ENCODE measurements at regions not wholly inside any gene's neighbourhood (a gene's known extent, or its start where the extent isn't known, plus 50 kb on each side); places are given as distances from the start of the nearest gene placed in this dataset.
"Not testable (repeated sequence)": the region's sequence is repeated elsewhere in the genome, so short reads cannot be mapped to it uniquely, and the experiment has no call there.

DNA sequence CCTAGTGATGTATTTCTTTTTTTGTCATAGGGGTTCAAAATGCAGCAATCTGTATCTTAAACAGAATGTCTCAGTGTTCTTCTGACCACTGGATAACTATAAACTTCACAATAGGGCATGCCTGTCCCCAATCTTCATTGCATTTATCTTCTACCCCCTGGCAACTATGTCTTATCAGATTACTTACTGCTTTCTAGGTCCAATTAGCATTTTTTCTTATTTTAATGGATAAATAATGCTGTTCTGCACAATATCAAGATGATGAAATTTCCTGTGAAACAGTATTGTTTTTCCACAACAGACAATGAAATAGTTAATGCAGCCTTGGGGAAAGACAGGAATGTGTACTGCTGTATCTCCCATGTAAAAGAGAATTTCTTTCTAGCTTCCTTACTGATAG, 432.1 kb downstream of the NSUN3 start:
- no peak overlapping the region for H2AFZ ChIP-seq (ENCODE audit: low read length)
- H3K14ac ChIP-seq (ENCODE audit: low read length) = no peak overlapping the region
- no peak overlapping the region for H2AK5ac ChIP-seq (ENCODE audit: low read depth, low read length)
- H3K4ac ChIP-seq (ENCODE audit: low read length) = no peak overlapping the region
- H3K4me2 ChIP-seq (ENCODE audit: insufficient read depth, low read length, poor library complexity, severe bottlenecking) = no peak overlapping the region
- no peaks in the 10 kb centered on the region for H3K27me3 ChIP-seq (ENCODE audit: control insufficient read depth in 3 of 3, insufficient read depth in 3 of 3, low read depth in 1 of 3, low read length in 3 of 3)
- no peak overlapping the region for H4K8ac ChIP-seq (ENCODE audit: low read depth, low read length)
- H2BK120ac ChIP-seq (ENCODE audit: low read depth, low read length) = no peak overlapping the region
- no peak overlapping the region for H2BK12ac ChIP-seq (ENCODE audit: low read length)
- no peak overlapping the region for H2BK5ac ChIP-seq (ENCODE audit: low read length)
- no peak for DNase-seq (ENCODE audit: low spot score)
- no peaks in the 10 kb centered on the region for H3K9me3 ChIP-seq (replicated peaks in 1 of 2; ENCODE audit: control insufficient read depth in 2 of 2, insufficient read depth in 1 of 2, low read depth in 1 of 2, low read length in 2 of 2)
- H3K18ac ChIP-seq (ENCODE audit: low read length) = no peak overlapping the region
- no peak overlapping the region for H2BK15ac ChIP-seq (ENCODE audit: low read length)
- H3K4me3 ChIP-seq (ENCODE audit: low read length in 2 of 2) = no peak overlapping the region
- no peak overlapping the region for H3K27ac ChIP-seq (replicated peaks; ENCODE audit: low read length)
- no peaks in the 10 kb centered on the region for H3K4me1 ChIP-seq (ENCODE audit: control insufficient read depth in 2 of 2, insufficient read depth in 1 of 2, low read depth in 1 of 2, low read length in 2 of 2)
- no peaks in the 10 kb centered on the region for H3K79me1 ChIP-seq (ENCODE audit: low read depth, low read length)
- no peak overlapping the region for H3K23ac ChIP-seq (ENCODE audit: low read depth, low read length, poor library complexity)
- H3K9ac ChIP-seq (ENCODE audit: low read depth, low read length, poor library complexity) = no peak overlapping the region
- H4K91ac ChIP-seq (ENCODE audit: low read depth, low read length, poor library complexity) = no peak overlapping the region
- H3K36me3 ChIP-seq (replicated peaks in 1 of 2; ENCODE audit: control insufficient read depth in 2 of 2, insufficient read depth in 2 of 2, low read length in 2 of 2) = no peaks in the 10 kb centered on the region

- Histone ChIP-seq H4K91ac (ENCODE audit: low read depth, low read length, poor library complexity) (no peak overlapping the region), H3K36me3 (replicated peaks in 1 of 2; ENCODE audit: control insufficient read depth in 2 of 2, insufficient read depth in 2 of 2, low read length in 2 of 2) (no peaks in the 10 kb centered on the region), H3K9me3 (replicated peaks in 1 of 2; ENCODE audit: control insufficient read depth in 2 of 2, insufficient read depth in 1 of 2, low read depth in 1 of 2, low read length in 2 of 2) (peaks cover 0 to 3% of the 10 kb centered on the region in 2 donors), H4K8ac (ENCODE audit: low read depth, low read length) (no peak overlapping the region), H2BK5ac (ENCODE audit: low read length) (no peak overlapping the region), H2AFZ (ENCODE audit: low read length) (no peak overlapping the region), H3K4ac (ENCODE audit: low read length) (no peak overlapping the region), H2BK15ac (ENCODE audit: low read length) (no peak overlapping the region), H3K9ac (ENCODE audit: low read depth, low read length, poor library complexity) (no peak overlapping the region), H2BK120ac (ENCODE audit: low read depth, low read length) (no peak overlapping the region), H3K14ac (ENCODE audit: low read length) (no peak overlapping the region), H3K4me3 (ENCODE audit: low read length in 2 of 2) (no peak overlapping the region), H3K4me1 (ENCODE audit: control insufficient read depth in 2 of 2, insufficient read depth in 1 of 2, low read depth in 1 of 2, low read length in 2 of 2) (no peaks in the 10 kb centered on the region), H3K4me2 (ENCODE audit: insufficient read depth, low read length, poor library complexity, severe bottlenecking) (no peak overlapping the region), H3K27ac (replicated peaks; ENCODE audit: low read length) (no peak overlapping the region), H3K18ac (ENCODE audit: low read length) (no peak overlapping the region), H3K79me1 (ENCODE audit: low read depth, low read length) (no peaks in the 10 kb centered on the region), H3K23ac (ENCODE audit: low read depth, low read length, poor library complexity) (no peak overlapping the region), H2AK5ac (ENCODE audit: low read depth, low read length) (no peak overlapping the region), H3K27me3 (ENCODE audit: control insufficient read depth in 3 of 3, insufficient read depth in 3 of 3, low read depth in 1 of 3, low read length in 3 of 3) (no peaks in the 10 kb centered on the region), H2BK12ac (ENCODE audit: low read length) (no peak overlapping the region)
- DNase-seq (ENCODE audit: low spot score) = no peak
- WGBS, 2 donors (ENCODE audit: extremely low coverage in 2 of 2, insufficient read length in 2 of 2, insufficient replicate concordance in 1 of 2) = no CpG with 5 or more reads among the region's 3 CpGs
Observed at GRCh38 chr3:94500146-94500545, 437.3 kb downstream of the NSUN3 start.

DNA sequence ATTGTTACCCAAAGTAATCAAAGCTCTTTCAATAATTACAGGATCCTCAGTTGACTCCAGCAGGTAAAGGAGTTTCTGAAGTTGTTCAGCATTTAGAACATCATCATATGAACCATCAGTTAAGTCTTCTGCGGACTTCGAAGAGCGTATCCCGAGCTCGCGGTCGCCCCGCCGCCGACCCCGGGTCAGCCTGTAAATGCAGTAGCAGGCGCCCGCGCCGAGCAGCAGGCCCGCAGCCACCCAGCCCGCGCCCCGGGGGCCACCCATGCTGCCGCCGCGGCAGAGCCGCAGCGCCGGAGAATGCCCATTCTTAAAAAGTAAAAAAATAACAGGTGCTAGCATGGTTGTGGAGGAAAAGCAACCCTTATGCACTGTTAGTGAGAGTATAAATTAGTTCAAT, 444.5 kb downstream of the NSUN3 start:
- not testable (repeated sequence) for DNase-seq (ENCODE audit: low spot score); H3K27me3 ChIP-seq (ENCODE audit: control insufficient read depth in 3 of 3, insufficient read depth in 3 of 3, low read depth in 1 of 3, low read length in 3 of 3); H3K79me1 ChIP-seq (ENCODE audit: low read depth, low read length); H4K8ac ChIP-seq (ENCODE audit: low read depth, low read length); H3K9ac ChIP-seq (ENCODE audit: low read depth, low read length, poor library complexity); H4K91ac ChIP-seq (ENCODE audit: low read depth, low read length, poor library complexity); H2BK15ac ChIP-seq (ENCODE audit: low read length); H2BK120ac ChIP-seq (ENCODE audit: low read depth, low read length); H2AK5ac ChIP-seq (ENCODE audit: low read depth, low read length); H3K14ac ChIP-seq (ENCODE audit: low read length); H3K4me3 ChIP-seq (ENCODE audit: low read length in 2 of 2); H3K27ac ChIP-seq (replicated peaks; ENCODE audit: low read length); H2AFZ ChIP-seq (ENCODE audit: low read length); H3K36me3 ChIP-seq (replicated peaks in 1 of 2; ENCODE audit: control insufficient read depth in 2 of 2, insufficient read depth in 2 of 2, low read length in 2 of 2); H3K4me1 ChIP-seq (ENCODE audit: control insufficient read depth in 2 of 2, insufficient read depth in 1 of 2, low read depth in 1 of 2, low read length in 2 of 2); H3K4ac ChIP-seq (ENCODE audit: low read length); H3K4me2 ChIP-seq (ENCODE audit: insufficient read depth, low read length, poor library complexity, severe bottlenecking); H3K23ac ChIP-seq (ENCODE audit: low read depth, low read length, poor library complexity); H3K9me3 ChIP-seq (replicated peaks in 1 of 2; ENCODE audit: control insufficient read depth in 2 of 2, insufficient read depth in 1 of 2, low read depth in 1 of 2, low read length in 2 of 2); H3K18ac ChIP-seq (ENCODE audit: low read length); H2BK5ac ChIP-seq (ENCODE audit: low read length); H2BK12ac ChIP-seq (ENCODE audit: low read length)
- WGBS, 2 donors (ENCODE audit: extremely low coverage in 2 of 2, insufficient read length in 2 of 2, insufficient replicate concordance in 1 of 2) = no CpG with 5 or more reads among the region's 25 CpGs

- Histone ChIP-seq H3K4me2 (ENCODE audit: insufficient read depth, low read length, poor library complexity, severe bottlenecking) (no peak overlapping the region), H3K79me1 (ENCODE audit: low read depth, low read length) (no peaks in the 10 kb centered on the region), H2BK5ac (ENCODE audit: low read length) (no peak overlapping the region), H2AFZ (ENCODE audit: low read length) (no peak overlapping the region), H4K8ac (ENCODE audit: low read depth, low read length) (no peak overlapping the region), H3K4me1 (ENCODE audit: control insufficient read depth in 2 of 2, insufficient read depth in 1 of 2, low read depth in 1 of 2, low read length in 2 of 2) (peaks cover 0 to 2% of the 10 kb centered on the region in 2 donors), H3K23ac (ENCODE audit: low read depth, low read length, poor library complexity) (no peak overlapping the region), H3K14ac (ENCODE audit: low read length) (no peak overlapping the region), H3K9ac (ENCODE audit: low read depth, low read length, poor library complexity) (no peak overlapping the region), H2BK12ac (ENCODE audit: low read length) (no peak overlapping the region), H3K18ac (ENCODE audit: low read length) (no peak overlapping the region), H3K4ac (ENCODE audit: low read length) (no peak overlapping the region), H2AK5ac (ENCODE audit: low read depth, low read length) (no peak overlapping the region), H3K4me3 (ENCODE audit: low read length in 2 of 2) (no peak overlapping the region), H3K9me3 (replicated peaks in 1 of 2; ENCODE audit: control insufficient read depth in 2 of 2, insufficient read depth in 1 of 2, low read depth in 1 of 2, low read length in 2 of 2) (no peaks in the 10 kb centered on the region), H3K27me3 (ENCODE audit: control insufficient read depth in 3 of 3, insufficient read depth in 3 of 3, low read depth in 1 of 3, low read length in 3 of 3) (no peaks in the 10 kb centered on the region), H4K91ac (ENCODE audit: low read depth, low read length, poor library complexity) (no peak overlapping the region), H3K27ac (replicated peaks; ENCODE audit: low read length) (no peak overlapping the region), H3K36me3 (replicated peaks in 1 of 2; ENCODE audit: control insufficient read depth in 2 of 2, insufficient read depth in 2 of 2, low read length in 2 of 2) (no peaks in the 10 kb centered on the region), H2BK120ac (ENCODE audit: low read depth, low read length) (no peak overlapping the region), H2BK15ac (ENCODE audit: low read length) (no peak overlapping the region)
- no CpG with 5 or more reads among the region's 3 CpGs for WGBS, 2 donors (ENCODE audit: extremely low coverage in 2 of 2, insufficient read length in 2 of 2, insufficient replicate concordance in 1 of 2)
- no peak for DNase-seq (ENCODE audit: low spot score)
Observed at GRCh38 chr3:94512876-94513275, 450.0 kb downstream of the NSUN3 start.

All from neuronal stem cell (in vitro differentiated cells).